ENCODE measurements at regions not wholly inside any gene's neighbourhood (a gene's known extent, or its start where the extent isn't known, plus 50 kb on each side); places are given as distances from the start of the nearest gene placed in this dataset.
A peak's percentile ranks its signal among the peaks of the same experiment; 100 is the strongest.
"Not testable (repeated sequence)": the region's sequence is repeated elsewhere in the genome, so short reads cannot be mapped to it uniquely, and the experiment has no call there.

DNA sequence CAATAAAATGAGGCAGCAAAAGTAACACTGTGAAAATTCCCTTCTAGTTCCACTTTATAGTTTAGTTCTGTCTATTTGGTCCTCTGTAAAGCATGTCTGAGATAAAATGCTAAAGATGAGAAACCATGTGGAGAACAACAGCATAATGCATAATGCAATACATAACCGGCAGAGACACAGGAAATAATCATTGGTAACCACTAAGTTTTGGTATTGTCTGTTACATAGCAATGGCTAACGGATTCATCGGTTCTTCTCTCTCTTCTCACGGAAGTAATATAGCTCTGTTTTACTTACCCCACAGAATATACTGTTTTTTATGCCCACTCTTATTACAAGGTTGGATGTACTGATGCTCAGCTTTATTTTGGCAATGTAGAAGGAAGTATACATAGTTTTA, 158.9 kb downstream of the FAM174A start:
- no peak for DNase-seq (ENCODE audit: low spot score)

DNA sequence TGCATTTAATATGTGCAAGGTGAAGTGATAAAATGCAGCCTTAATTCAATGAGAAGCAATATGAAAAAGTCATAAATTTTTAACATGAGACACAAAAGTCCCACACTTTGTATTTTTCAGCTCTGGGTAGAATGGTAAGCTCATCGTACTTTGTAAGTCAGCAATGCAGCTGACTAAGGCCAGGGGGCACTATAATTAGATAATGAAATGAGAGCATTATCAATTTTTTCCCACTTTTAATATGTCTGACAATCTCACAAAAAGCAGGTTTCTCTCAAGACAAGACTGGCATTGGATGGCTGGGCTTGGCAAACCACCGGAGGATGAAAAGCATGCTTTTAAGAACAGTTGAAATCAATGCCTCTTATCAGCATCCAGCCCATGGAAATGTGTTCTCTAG, 162.8 kb downstream of the FAM174A start:
- no peak for DNase-seq (ENCODE audit: low spot score)

- peak; percentile 66 for DNase-seq (ENCODE audit: low spot score)
Measured at GRCh38 chr5:100706776-100707175, 171.6 kb downstream of the FAM174A start.

- DNase-seq (ENCODE audit: low spot score): no peak
Measured at GRCh38 chr5:100708645-100709171, 173.5 kb downstream of the FAM174A start.

DNA sequence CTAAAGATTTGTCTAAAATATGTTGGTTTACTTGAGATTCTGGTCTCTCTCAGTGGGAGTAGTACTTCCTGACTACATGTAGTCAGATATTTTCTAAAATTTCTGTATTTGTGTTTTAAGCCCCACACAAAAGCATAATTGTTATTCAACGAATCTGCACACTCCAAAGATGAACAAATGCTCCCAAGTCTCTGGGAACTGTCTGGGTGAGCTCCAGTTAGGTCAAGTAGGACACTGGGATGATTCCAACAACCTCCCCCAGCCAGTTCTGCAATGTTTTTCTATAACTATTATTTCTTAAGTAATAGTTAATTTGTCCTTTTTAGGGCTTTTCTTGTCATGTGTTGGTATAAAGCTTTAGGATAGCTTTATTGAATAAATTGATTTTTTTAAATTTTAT, 174.6 kb downstream of the FAM174A start:
- DNase-seq (ENCODE audit: low spot score): no peak

- DNase-seq (ENCODE audit: low spot score): not testable (repeated sequence)
Measured at GRCh38 chr5:100714780-100715179, 179.6 kb downstream of the FAM174A start.

DNA sequence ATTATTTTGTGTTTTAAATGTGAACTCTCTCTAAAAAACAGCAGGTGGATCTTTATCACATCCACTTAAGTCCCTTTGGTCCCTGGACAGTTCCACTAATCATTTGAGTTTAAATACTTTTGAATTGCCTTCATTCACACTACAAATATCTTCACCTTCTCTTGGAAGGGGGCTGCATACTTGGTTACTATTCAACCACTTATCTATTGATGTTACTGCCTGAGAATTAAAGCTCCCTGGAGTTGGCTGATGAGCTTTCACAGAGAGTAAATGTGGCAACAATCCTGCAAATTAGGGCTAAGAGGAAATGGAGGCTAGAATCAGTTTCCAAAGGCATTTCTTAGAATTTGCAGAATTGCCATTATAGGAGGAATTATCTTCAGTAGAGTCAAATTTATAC, 180.4 kb downstream of the ST8SIA4 start:
- DNase-seq (ENCODE audit: low spot score): no peak

DNA sequence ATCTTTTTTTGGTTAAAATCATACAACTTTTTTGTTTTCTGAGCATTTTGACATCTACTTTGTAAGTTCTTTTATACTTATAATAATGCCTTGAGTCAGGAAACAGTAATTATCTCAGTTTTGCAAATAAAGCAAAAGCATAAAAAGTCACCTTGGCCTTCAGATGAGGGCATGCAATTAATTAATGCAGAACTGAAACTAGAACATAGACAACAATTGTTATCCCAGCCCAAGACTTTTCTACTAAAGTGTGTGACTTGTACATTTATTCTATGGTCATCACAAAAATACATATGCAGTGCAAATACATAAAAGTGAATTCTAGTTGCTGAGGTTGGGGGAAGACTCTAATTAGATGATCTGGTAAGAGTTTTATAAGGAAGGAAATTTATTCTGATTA, 179.9 kb downstream of the ST8SIA4 start:
- no peak for DNase-seq (ENCODE audit: low spot score)

DNA sequence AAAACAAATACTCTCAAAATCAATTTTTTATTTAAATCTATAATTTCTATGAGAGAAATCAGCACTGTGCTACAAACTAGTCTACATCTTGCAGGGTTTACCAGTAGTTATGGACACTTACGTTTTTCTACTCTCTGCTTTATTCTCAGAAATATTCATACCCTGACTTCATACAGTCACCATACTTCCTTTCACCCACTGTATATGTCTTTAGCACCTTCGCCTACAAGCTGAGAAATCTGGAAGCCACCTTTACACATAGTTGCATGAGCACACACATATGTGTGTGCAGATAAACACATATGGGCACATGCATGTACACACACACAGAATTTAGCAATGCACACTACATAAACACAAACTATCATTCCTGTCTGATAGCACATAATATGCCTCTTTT, 177.0 kb downstream of the ST8SIA4 start:
- DNase-seq (ENCODE audit: low spot score): no peak

DNA sequence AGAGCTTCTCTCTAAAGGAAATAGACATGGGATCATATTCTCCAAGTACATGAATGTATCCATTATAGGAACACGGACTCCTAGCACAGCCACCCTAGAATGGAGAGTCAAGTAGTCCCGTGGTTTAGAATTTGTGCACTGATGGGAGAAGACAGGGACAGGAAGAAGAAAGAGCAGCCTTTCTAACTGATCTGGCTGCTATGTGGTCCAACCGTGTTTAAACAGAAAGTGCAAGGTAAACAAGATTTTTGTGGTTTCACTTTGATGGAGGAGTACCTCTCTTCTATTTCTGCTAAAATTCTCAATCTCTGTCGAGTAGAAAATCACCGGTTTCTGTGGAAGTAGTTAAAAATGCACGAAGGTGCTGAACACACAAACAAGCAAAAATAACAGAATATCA, 171.3 kb downstream of the ST8SIA4 start:
- no peak for DNase-seq (ENCODE audit: low spot score)

GRCh38 chr5:100746730-100747129, 156.4 kb downstream of the ST8SIA4 start:
- DNase-seq (ENCODE audit: low spot score): no peak

DNA sequence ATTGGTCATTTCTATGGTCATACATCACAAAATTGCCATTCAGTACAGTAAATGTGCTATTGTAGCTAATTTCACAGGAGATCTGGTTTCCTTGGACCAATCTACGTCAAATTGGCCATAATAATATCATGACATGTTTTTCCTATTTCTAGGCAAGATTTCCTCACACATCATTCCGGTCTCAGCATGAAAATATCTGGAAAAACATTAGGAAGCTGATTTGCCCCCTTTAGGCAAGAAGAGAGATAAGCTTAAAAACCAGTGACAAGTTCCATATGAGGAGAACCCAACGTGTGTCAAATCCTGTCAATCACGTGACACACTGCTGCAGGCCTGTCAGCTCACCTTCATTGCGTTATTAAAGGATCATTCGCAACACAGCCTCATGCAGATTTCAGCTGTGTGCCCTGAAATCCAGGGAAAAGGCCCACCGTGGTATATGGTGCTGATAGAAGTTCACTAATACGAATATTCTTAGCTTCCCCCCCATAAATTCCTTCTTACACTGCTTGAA, 153.3 kb downstream of the ST8SIA4 start:
- no peak for DNase-seq (ENCODE audit: low spot score)

DNA sequence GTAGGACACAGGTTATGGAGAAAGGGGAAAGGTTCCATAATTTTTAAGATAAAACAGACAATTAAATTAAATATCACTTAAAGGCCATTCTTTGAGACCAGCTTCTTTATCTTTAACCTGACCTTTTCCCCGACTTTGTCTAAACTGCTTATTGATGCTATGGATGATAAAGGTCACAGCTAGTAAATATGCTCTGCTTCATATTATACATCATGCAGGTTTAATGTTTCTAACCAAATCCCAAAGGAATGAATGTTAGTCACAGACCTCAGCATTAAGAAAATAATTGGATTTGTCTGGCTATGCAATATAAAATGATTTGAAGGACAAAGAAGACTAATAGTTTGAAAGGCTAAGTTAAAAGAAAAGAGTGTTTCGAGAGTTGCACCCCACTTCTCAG, 147.6 kb downstream of the ST8SIA4 start:
- no peak for DNase-seq (ENCODE audit: low spot score)
